ENCODE measurements at regions not wholly inside any gene's neighbourhood (a gene's known extent, or its start where the extent isn't known, plus 50 kb on each side); places are given as distances from the start of the nearest gene placed in this dataset.

DNA sequence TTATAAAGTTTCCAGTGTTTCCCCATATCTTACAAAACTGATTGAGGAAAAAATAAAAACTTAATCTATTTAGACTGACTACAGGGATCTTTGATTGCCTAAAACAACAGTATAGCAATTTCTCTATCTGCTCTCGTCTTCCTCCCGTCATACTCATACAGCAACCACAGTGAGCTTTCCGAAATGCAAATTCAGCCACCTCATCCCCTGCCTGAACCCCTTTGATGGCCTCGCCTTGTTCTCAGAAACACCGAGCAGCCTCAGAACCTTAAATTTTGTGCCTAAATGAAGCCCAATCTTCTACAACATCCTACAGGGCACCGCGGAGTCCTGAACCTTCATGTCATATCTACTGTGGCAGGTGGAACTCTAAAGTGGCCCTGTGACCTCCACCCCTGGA is 223.7 kb upstream of the TMEM132C start:
- DNase-seq (ENCODE audit: low spot score), result no peak
- no peak for TF ChIP-seq CTCF (IDR thresholded peaks at IDR 0.05; ENCODE audit: extremely low read depth, insufficient read depth, missing control alignments)
- in situ Hi-C loops (cut with MboI; ENCODE audit: low pct_unique_long_range_greater_than_20kb, low sequenced_read_pairs, unreplicated experiment), result no loop called here

DNA sequence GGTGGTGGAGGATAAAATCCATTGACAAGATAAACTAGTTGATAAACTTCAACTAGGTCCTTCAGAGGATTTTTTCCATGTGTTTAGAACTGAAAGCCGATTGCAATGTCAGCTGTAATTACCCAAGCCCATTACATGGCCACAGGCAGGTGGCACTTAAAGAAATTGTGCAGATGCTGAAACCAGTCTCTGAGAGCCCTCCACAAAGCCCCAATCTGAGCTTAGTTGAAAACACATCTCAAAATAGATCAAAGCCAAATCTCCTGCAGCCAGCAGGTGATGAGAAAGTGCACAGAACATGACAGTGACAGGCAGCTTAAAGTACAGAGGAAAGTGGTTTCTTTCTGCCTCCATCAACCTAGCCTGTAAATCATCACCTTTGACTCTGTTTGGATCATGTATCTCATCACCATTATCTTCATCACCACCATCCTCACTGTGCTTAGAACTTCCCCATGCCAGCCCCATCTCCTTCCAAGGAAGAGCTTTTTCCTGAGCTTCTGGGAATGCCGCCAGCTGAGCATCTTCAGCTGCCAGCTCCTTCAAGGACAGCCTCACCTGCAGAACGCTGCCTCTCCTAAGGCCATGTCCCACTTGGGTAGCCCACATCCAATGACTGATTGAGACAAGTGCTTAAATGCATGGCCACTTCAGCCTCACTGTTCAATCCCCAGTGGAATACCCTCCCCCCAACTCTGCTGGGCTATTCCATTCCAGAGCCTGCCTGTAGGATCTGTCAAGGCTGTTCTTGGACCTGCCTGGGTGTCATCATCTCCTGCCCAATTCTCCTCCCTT is 219.5 kb upstream of the TMEM132C start:
- no peak for TF ChIP-seq CTCF (IDR thresholded peaks at IDR 0.05; ENCODE audit: extremely low read depth, insufficient read depth, missing control alignments)
- no peak for DNase-seq (ENCODE audit: low spot score)
- in situ Hi-C loops (cut with MboI; ENCODE audit: low pct_unique_long_range_greater_than_20kb, low sequenced_read_pairs, unreplicated experiment), result no loop called here

- no peak for TF ChIP-seq CTCF (IDR thresholded peaks at IDR 0.05; ENCODE audit: extremely low read depth, insufficient read depth, missing control alignments)
- in situ Hi-C loops (cut with MboI; ENCODE audit: low pct_unique_long_range_greater_than_20kb, low sequenced_read_pairs, unreplicated experiment), result no loop called here
Observed at GRCh38 chr12:128052331-128052730, 214.6 kb upstream of the TMEM132C start.

GRCh38 chr12:128052777-128053176 is 214.2 kb upstream of the TMEM132C start:
- in situ Hi-C loops (cut with MboI; ENCODE audit: low pct_unique_long_range_greater_than_20kb, low sequenced_read_pairs, unreplicated experiment), result no loop called here
- no peak for DNase-seq (ENCODE audit: low spot score)
- no peak for TF ChIP-seq CTCF (IDR thresholded peaks at IDR 0.05; ENCODE audit: extremely low read depth, insufficient read depth, missing control alignments)

More at GRCh38 chr12:128052331-128052730, 214.6 kb upstream of the TMEM132C start:
- DNase-seq (ENCODE audit: low spot score), result no peak

GRCh38 chr12:128055567-128055966 is 211.4 kb upstream of the TMEM132C start:
- in situ Hi-C loops (cut with MboI; ENCODE audit: low pct_unique_long_range_greater_than_20kb, low sequenced_read_pairs, unreplicated experiment), result no loop called here
- no peak for DNase-seq (ENCODE audit: low spot score)
- TF ChIP-seq CTCF (IDR thresholded peaks at IDR 0.05; ENCODE audit: extremely low read depth, insufficient read depth, missing control alignments), result no peak

- no peak for DNase-seq (ENCODE audit: low spot score)
- in situ Hi-C loops (cut with MboI; ENCODE audit: low pct_unique_long_range_greater_than_20kb, low sequenced_read_pairs, unreplicated experiment), result no loop called here
- TF ChIP-seq CTCF (IDR thresholded peaks at IDR 0.05; ENCODE audit: extremely low read depth, insufficient read depth, missing control alignments), result no peak
Observed at GRCh38 chr12:128056136-128056801, 210.7 kb upstream of the TMEM132C start.

All from GM13977 (cell line).